ENCODE measurements at regions not wholly inside any gene's neighbourhood (a gene's known extent, or its start where the extent isn't known, plus 50 kb on each side); places are given as distances from the start of the nearest gene placed in this dataset.

- no peaks in the 10 kb centered on the region for H3K9me3 ChIP-seq (ENCODE audit: control insufficient read depth, low read depth, low read length)
- H3K79me2 ChIP-seq (ENCODE audit: control insufficient read depth, insufficient read depth, low read length): no peaks in the 10 kb centered on the region
- FAIRE-seq: no peak
- no peaks in the 10 kb centered on the region for H3K4me1 ChIP-seq (ENCODE audit: control insufficient read depth, extremely low read depth, insufficient read depth, low read length)
- TF ChIP-seq EZH2 (IDR thresholded peaks at IDR 0.05; ENCODE audit: low read length) (no peak), CTCF (optimal IDR thresholded peaks at IDR 0.05 in 1 of 3, IDR thresholded peaks at IDR 0.05 in 1 of 3, conservative IDR thresholded peaks at IDR 0.05 in 1 of 3; ENCODE audit: extremely low read depth in 1 of 3, insufficient read depth in 2 of 3, low read length in 3 of 3) (no peak)
- H2AFZ ChIP-seq (ENCODE audit: control insufficient read depth, low read length): no peak overlapping the region
- no peak for DNase-seq (ENCODE audit: low read depth, low spot score)
- no peak overlapping the region for H3K9ac ChIP-seq (ENCODE audit: control insufficient read depth, extremely low read depth, insufficient read depth, low read length)
- H3K4me2 ChIP-seq (ENCODE audit: control insufficient read depth, extremely low read depth, insufficient read depth, low read depth, low read length): no peak overlapping the region
- H3K27me3 ChIP-seq (ENCODE audit: control insufficient read depth, extremely low read depth, insufficient read depth, low read length): no peaks in the 10 kb centered on the region
- no peaks in the 10 kb centered on the region for H3K36me3 ChIP-seq (ENCODE audit: control insufficient read depth in 2 of 2, extremely low read depth in 1 of 2, insufficient read depth in 2 of 2, low read length in 2 of 2)
- dilution Hi-C loops (cut with MboI; ENCODE audit: extremely low pct_ligation_motif_present, low sequenced_read_pairs): no loop called here
- no peaks in the 10 kb centered on the region for H3K9me1 ChIP-seq (ENCODE audit: control insufficient read depth, extremely low read depth, insufficient read depth, low read length)
- H4K20me1 ChIP-seq (ENCODE audit: control insufficient read depth, extremely low read depth, insufficient read depth, low read length): no peaks in the 10 kb centered on the region
- H3K27ac ChIP-seq (ENCODE audit: control insufficient read depth, insufficient read depth, low read length): no peak overlapping the region
- no peak overlapping the region for H3K4me3 ChIP-seq (ENCODE audit: control insufficient read depth in 2 of 3, extremely low read depth in 1 of 3, insufficient read depth in 2 of 3, low read depth in 1 of 3, low read length in 3 of 3)
These were observed 77.8 kb upstream of the RAP1B start for GRCh38 chr12:68532887-68533248.

- Histone ChIP-seq H3K27me3 (ENCODE audit: control insufficient read depth, extremely low read depth, insufficient read depth, low read length) (no peaks in the 10 kb centered on the region), H3K9ac (ENCODE audit: control insufficient read depth, extremely low read depth, insufficient read depth, low read length) (no peak overlapping the region)
- dilution Hi-C loops (cut with MboI; ENCODE audit: extremely low pct_ligation_motif_present, low sequenced_read_pairs): no loop called here
These were observed 76.6 kb upstream of the RAP1B start for GRCh38 chr12:68534108-68534507.

More at GRCh38 chr12:68534108-68534507, 76.6 kb upstream of the RAP1B start:
- DNase-seq (ENCODE audit: low read depth, low spot score) (no peak), FAIRE-seq (no peak)
- Histone ChIP-seq H4K20me1 (ENCODE audit: control insufficient read depth, extremely low read depth, insufficient read depth, low read length) (no peaks in the 10 kb centered on the region), H3K9me1 (ENCODE audit: control insufficient read depth, extremely low read depth, insufficient read depth, low read length) (no peaks in the 10 kb centered on the region), H3K4me1 (ENCODE audit: control insufficient read depth, extremely low read depth, insufficient read depth, low read length) (no peaks in the 10 kb centered on the region), H2AFZ (ENCODE audit: control insufficient read depth, low read length) (no peak overlapping the region), H3K79me2 (ENCODE audit: control insufficient read depth, insufficient read depth, low read length) (no peaks in the 10 kb centered on the region), H3K4me3 (ENCODE audit: control insufficient read depth in 2 of 3, extremely low read depth in 1 of 3, insufficient read depth in 2 of 3, low read depth in 1 of 3, low read length in 3 of 3) (no peak overlapping the region), H3K36me3 (ENCODE audit: control insufficient read depth in 2 of 2, extremely low read depth in 1 of 2, insufficient read depth in 2 of 2, low read length in 2 of 2) (no peaks in the 10 kb centered on the region), H3K4me2 (ENCODE audit: control insufficient read depth, extremely low read depth, insufficient read depth, low read depth, low read length) (no peak overlapping the region), H3K27ac (ENCODE audit: control insufficient read depth, insufficient read depth, low read length) (no peak overlapping the region), H3K9me3 (ENCODE audit: control insufficient read depth, low read depth, low read length) (no peaks in the 10 kb centered on the region)
- TF ChIP-seq CTCF (optimal IDR thresholded peaks at IDR 0.05 in 1 of 3, IDR thresholded peaks at IDR 0.05 in 1 of 3, conservative IDR thresholded peaks at IDR 0.05 in 1 of 3; ENCODE audit: extremely low read depth in 1 of 3, insufficient read depth in 2 of 3, low read length in 3 of 3) (no peak), EZH2 (IDR thresholded peaks at IDR 0.05; ENCODE audit: low read length) (no peak)

All from keratinocyte (primary cell).